ENCODE measurements at regions not wholly inside any gene's neighbourhood (a gene's known extent, or its start where the extent isn't known, plus 50 kb on each side); places are given as distances from the start of the nearest gene placed in this dataset.

DNA sequence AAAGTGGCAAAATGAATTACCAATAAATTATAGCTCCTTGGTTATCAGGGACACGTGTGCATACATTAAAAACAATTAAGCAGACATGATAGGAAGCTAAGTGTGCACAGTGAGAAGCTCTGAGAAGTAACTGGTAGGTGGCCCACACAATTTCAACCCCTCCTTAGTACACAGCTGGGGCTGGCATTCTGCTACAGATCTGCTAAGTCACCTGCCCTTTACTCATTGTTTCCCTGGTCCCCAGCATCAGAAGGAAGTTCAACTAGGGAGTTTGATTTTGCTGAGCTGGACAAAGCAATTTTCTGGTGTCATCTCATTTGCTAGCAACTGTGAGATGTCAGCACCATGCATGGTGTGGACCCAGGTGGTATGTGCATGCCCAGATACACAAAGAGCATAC is 424.1 kb upstream of the NPVF start:
- TF ChIP-seq, protein P1, sequence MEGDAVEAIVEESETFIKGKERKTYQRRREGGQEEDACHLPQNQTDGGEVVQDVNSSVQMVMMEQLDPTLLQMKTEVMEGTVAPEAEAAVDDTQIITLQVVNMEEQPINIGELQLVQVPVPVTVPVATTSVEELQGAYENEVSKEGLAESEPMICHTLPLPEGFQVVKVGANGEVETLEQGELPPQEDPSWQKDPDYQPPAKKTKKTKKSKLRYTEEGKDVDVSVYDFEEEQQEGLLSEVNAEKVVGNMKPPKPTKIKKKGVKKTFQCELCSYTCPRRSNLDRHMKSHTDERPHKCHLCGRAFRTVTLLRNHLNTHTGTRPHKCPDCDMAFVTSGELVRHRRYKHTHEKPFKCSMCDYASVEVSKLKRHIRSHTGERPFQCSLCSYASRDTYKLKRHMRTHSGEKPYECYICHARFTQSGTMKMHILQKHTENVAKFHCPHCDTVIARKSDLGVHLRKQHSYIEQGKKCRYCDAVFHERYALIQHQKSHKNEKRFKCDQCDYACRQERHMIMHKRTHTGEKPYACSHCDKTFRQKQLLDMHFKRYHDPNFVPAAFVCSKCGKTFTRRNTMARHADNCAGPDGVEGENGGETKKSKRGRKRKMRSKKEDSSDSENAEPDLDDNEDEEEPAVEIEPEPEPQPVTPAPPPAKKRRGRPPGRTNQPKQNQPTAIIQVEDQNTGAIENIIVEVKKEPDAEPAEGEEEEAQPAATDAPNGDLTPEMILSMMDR (IDR thresholded peaks at IDR 0.05; ENCODE audit: extremely low read depth in 1 of 2, insufficient read depth in 1 of 2, low read depth in 1 of 2, low read length in 2 of 2), result no peak
- TF ChIP-seq EZH2 (IDR thresholded peaks at IDR 0.05; ENCODE audit: borderline replicate concordance, low read depth, low read length, severe bottlenecking) (no peak), FOS (IDR thresholded peaks at IDR 0.05; ENCODE audit: borderline replicate concordance, insufficient read depth, low read length) (no peak), JUN (IDR thresholded peaks at IDR 0.05; ENCODE audit: borderline replicate concordance, insufficient read depth, insufficient read length, low read depth) (no peak), POLR2AphosphoS5 (IDR thresholded peaks at IDR 0.05; ENCODE audit: insufficient read depth, low read depth, low read length) (no peak), GATA2 (IDR thresholded peaks at IDR 0.05; ENCODE audit: insufficient read depth, insufficient read length, low read depth, low read length) (no peak)
